ENCODE measurements at regions not wholly inside any gene's neighbourhood (a gene's known extent, or its start where the extent isn't known, plus 50 kb on each side); places are given as distances from the start of the nearest gene placed in this dataset.

DNA sequence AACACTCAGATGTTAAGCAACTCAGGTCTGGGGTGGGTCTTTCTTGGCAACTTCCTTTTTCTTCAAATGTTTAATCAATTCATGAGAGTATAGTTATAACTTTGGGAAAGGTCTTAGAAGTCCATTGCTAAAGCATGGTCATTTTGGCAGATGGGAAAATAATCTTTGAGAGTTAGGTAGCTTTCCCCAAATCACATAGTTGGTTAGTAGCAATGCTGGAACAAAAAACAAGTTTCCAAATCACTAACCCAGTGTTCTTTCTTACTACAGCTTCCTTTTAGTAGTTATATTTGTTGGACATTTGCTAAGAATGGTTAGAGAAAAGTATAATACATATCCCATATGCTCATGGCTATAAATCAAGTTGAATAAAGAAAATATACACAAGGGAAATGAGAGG lies 185.2 kb upstream of the SLC14A2 start:
- DNase-seq (ENCODE audit: low read depth), result no peak
- no peak overlapping the region for H3K4me3 ChIP-seq (ENCODE audit: low read depth, low read length)
- TF ChIP-seq MYC (IDR thresholded peaks at IDR 0.05; ENCODE audit: low read depth, low read length) (no peak), POLR2A (IDR thresholded peaks at IDR 0.05; ENCODE audit: extremely low read depth, insufficient read length) (no peak), CTCF (IDR thresholded peaks at IDR 0.05; ENCODE audit: low read depth, low read length) (no peak)
- TF ChIP-seq, protein P1, sequence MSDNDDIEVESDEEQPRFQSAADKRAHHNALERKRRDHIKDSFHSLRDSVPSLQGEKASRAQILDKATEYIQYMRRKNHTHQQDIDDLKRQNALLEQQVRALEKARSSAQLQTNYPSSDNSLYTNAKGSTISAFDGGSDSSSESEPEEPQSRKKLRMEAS (IDR thresholded peaks at IDR 0.05; ENCODE audit: low read depth, low read length), result no peak

DNA sequence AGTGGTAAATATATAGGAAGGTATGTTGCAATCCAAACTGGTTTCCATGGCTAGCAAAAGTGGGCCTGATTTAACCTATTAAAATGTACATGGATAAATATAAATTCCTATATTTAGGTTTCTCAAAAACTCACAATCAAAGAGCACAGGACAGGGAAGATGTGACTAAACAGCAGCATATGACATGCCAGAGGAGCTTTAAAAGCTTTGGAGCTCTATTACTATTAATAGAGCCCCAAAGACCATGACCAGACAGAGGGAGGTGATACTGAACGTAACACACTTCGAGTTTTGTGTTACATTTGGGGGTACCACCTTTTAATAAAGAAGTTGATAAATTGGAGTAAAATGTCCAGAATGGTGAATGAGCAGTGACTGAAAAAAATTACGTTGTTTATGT lies 179.5 kb upstream of the SLC14A2 start:
- DNase-seq (ENCODE audit: low read depth), result no peak
- no peak overlapping the region for H3K4me3 ChIP-seq (ENCODE audit: low read depth, low read length)
- TF ChIP-seq MYC (IDR thresholded peaks at IDR 0.05; ENCODE audit: low read depth, low read length) (no peak), CTCF (IDR thresholded peaks at IDR 0.05; ENCODE audit: low read depth, low read length) (no peak), POLR2A (IDR thresholded peaks at IDR 0.05; ENCODE audit: extremely low read depth, insufficient read length) (no peak)
- TF ChIP-seq, protein P1 (IDR thresholded peaks at IDR 0.05; ENCODE audit: low read depth, low read length), result no peak

GRCh38 chr18:45437366-45437765 lies 177.9 kb upstream of the SLC14A2 start:
- H3K4me3 ChIP-seq (ENCODE audit: low read depth, low read length), result no peak overlapping the region
- TF ChIP-seq MYC (IDR thresholded peaks at IDR 0.05; ENCODE audit: low read depth, low read length), result no peak
- TF ChIP-seq, protein P1 (IDR thresholded peaks at IDR 0.05; ENCODE audit: low read depth, low read length), result no peak
- no peak for TF ChIP-seq CTCF (IDR thresholded peaks at IDR 0.05; ENCODE audit: low read depth, low read length)
- DNase-seq (ENCODE audit: low read depth), result no peak

GRCh38 chr18:45439851-45440645 lies 175.2 kb upstream of the SLC14A2 start:
- no peak for DNase-seq (ENCODE audit: low read depth)
- no peak overlapping the region for H3K4me3 ChIP-seq (ENCODE audit: low read depth, low read length)
- TF ChIP-seq, protein P1 (IDR thresholded peaks at IDR 0.05; ENCODE audit: low read depth, low read length), result no peak
- TF ChIP-seq MYC (IDR thresholded peaks at IDR 0.05; ENCODE audit: low read depth, low read length) (no peak), POLR2A (IDR thresholded peaks at IDR 0.05; ENCODE audit: extremely low read depth, insufficient read length) (no peak), CTCF (IDR thresholded peaks at IDR 0.05; ENCODE audit: low read depth, low read length) (no peak)

GRCh38 chr18:45441110-45441847 lies 174.0 kb upstream of the SLC14A2 start:
- TF ChIP-seq, protein P1 (IDR thresholded peaks at IDR 0.05; ENCODE audit: low read depth, low read length), result no peak
- TF ChIP-seq CTCF (IDR thresholded peaks at IDR 0.05; ENCODE audit: low read depth, low read length) (no peak), MYC (IDR thresholded peaks at IDR 0.05; ENCODE audit: low read depth, low read length) (no peak), POLR2A (IDR thresholded peaks at IDR 0.05; ENCODE audit: extremely low read depth, insufficient read length) (no peak)
- DNase-seq (ENCODE audit: low read depth), result no peak
- H3K4me3 ChIP-seq (ENCODE audit: low read depth, low read length), result no peak overlapping the region
